Urinary bladder (tissue), 3 donors: ENCODE measurements at regions not wholly inside any gene's neighbourhood (a gene's known extent, or its start where the extent isn't known, plus 50 kb on each side); places are given as distances from the start of the nearest gene placed in this dataset.

ENCODE experiments used
- DNase-seq: peaks from one replicate; pipeline ENCODE4 v3.0.0-alpha.2; 2015; ENCODE audit errors: extremely low spot score
- H3K27ac ChIP-seq: one replicate; pipeline ENCODE4 v1.5.1; 2013; ENCODE audit warnings: low read depth, mild to moderate bottlenecking, moderate library complexity
- H3K36me3 ChIP-seq: one replicate; pipeline ENCODE4 v1.6.1; 2013; ENCODE audit warnings: mild to moderate bottlenecking, moderate library complexity; ENCODE audit not compliant: insufficient read depth
- H3K4me1 ChIP-seq: one replicate; pipeline ENCODE4 v1.6.1; 2013; ENCODE audit warnings: mild to moderate bottlenecking, moderate library complexity; ENCODE audit not compliant: insufficient read depth
- H3K4me3 ChIP-seq: one replicate; pipeline ENCODE4 v1.5.1; 2013; ENCODE audit warnings: low read depth, low read length
- WGBS: extraction: QIAGEN DNeasy Blood & Tissue Kit; methylation state at CpG from one replicate; pipeline ENCODE4 v1.1.7; 2013; 5-methylcytosine and 5-hydroxymethylcytosine counted together
- donor health status: healthy with polysubstance abuse.
- donor health status: healthy.

GRCh38 chr5:54700986-54701578 lies 183.5 kb downstream of the SNX18 start:
- no peak overlapping the region for H3K4me3 ChIP-seq
- 72% methylated on average over 5 of the region's 5 CpGs for WGBS
- H3K4me1 ChIP-seq = peaks cover 2% of the 10 kb centered on the region
- no peak for DNase-seq
- H3K36me3 ChIP-seq = no peaks in the 10 kb centered on the region
- H3K27ac ChIP-seq = no peak overlapping the region

- WGBS = 34% methylated on average over 4 of the region's 4 CpGs
- DNase-seq = peak; percentile 75
- Histone ChIP-seq H3K27ac (no peak overlapping the region), H3K4me3 (no peak overlapping the region), H3K4me1 (no peaks in the 10 kb centered on the region), H3K36me3 (no peaks in the 10 kb centered on the region)
These were observed 179.4 kb downstream of the SNX18 start for GRCh38 chr5:54696931-54697330.

DNA sequence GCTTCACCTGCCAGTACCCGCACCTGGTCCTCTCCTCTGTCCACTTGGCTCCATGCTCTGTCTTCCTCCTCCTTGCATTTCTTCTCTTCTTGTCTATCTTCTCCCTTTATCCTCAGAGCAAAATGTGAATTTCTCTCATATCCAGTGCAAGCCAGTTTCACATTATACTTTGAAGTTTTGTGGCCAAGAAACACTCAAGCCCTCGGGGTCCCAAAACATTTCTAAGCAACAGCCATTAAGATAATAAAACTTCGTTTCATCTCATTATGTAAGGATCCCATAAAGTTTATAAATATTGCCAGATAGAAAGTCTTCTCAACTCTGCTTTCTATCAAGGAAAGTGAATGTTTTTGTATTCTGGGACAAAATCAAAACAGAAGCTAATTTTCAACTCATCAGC lies 178.8 kb downstream of the SNX18 start:
- H3K4me3 ChIP-seq = no peak overlapping the region

GRCh38 chr5:54695198-54695966 lies 177.8 kb downstream of the SNX18 start:
- no peaks in the 10 kb centered on the region for H3K36me3 ChIP-seq
- H3K4me1 ChIP-seq = no peaks in the 10 kb centered on the region
- H3K27ac ChIP-seq = no peak overlapping the region
- 93% methylated on average over 5 of the region's 5 CpGs for WGBS
- no peak for DNase-seq
- no peak overlapping the region for H3K4me3 ChIP-seq

More for the DNA sequence above, 178.8 kb downstream of the SNX18 start:
- H3K4me1 ChIP-seq = no peaks in the 10 kb centered on the region
- 47% methylated on average over 3 of the region's 3 CpGs for WGBS
- DNase-seq = no peak
- H3K36me3 ChIP-seq = no peaks in the 10 kb centered on the region
- H3K27ac ChIP-seq = no peak overlapping the region

DNA sequence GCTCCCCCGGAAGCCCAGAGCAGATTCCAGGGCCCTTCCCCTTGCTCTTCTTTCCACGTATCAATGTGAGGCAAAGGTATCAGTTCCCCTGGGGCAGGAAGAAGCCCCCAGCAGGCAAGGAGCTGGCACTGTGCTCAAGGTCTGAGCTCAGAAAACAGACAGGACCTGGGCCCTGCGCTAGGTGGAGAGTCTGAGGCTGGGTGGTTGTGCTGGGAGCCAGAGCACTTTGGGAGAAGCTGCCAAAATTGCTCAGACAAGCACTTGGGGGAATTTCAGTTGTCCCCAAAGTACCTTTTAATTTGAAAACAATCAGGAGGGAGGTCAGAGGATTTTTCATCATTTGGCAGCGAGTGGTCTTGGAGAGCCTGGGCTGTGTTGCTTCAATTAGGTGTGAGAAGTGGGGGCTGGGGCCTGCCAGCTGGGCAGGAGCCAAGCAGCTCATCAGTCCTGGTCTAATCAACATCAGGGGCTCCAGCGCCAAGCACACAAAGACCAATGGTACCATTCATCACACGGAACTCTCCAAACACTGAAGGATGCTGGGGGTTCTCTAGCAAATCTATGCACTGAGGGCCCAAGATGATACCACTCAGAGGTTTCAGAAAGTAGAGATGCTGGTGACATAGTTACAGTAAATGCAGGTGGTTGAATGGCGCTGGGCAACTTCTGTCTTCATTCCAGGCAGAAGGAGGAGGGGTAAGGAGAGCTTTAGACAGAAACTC lies 176.5 kb downstream of the SNX18 start:
- H3K27ac ChIP-seq = no peak overlapping the region
- WGBS = 97% methylated on average over 7 of the region's 7 CpGs
- H3K4me1 ChIP-seq = no peaks in the 10 kb centered on the region
- DNase-seq = no peak
- no peaks in the 10 kb centered on the region for H3K36me3 ChIP-seq
- no peak overlapping the region for H3K4me3 ChIP-seq

DNA sequence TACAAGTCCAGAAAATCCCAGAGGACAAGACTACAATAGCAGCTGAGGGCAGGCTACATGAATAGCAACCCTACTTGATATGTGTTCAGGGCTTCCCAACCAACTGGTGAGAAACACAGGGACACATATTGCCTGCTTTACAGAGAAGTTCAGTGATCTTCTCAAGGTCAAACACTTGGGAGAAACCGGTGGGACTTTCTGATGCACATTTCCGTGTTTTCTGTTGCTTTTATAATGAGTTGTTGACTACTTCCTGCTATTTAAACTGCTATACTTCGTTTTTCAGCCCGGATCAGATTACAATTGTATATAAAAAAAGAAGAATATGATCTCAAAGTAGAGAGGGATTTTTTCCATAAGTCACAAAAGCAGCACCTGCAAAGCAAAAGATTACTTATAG lies 175.1 kb downstream of the SNX18 start:
- Histone ChIP-seq H3K4me3 (no peak overlapping the region), H3K27ac (no peak overlapping the region), H3K4me1 (no peaks in the 10 kb centered on the region), H3K36me3 (no peaks in the 10 kb centered on the region)
- DNase-seq = no peak
- 81% methylated on average over 4 of the region's 4 CpGs for WGBS

DNA sequence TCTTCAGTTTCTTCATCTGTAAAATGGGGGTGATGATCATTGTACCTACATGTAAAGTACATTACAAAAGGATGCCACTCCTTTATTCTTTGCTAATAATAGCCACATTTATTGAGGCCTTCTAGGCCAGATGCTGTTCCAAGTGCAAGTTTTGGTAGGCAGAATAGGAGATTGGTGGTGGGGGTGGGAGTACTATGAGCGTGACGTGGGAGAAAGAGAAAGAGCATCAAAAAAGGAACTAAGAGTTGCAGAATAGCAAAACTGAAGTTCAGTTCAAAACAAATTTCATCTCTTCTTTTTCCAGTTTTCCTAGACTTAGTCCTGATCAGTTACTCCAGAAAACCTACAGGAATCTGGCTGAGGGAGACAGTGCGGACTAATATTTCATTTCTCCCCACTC lies 174.1 kb downstream of the SNX18 start:
- no peaks in the 10 kb centered on the region for H3K36me3 ChIP-seq
- no peaks in the 10 kb centered on the region for H3K4me1 ChIP-seq
- H3K27ac ChIP-seq = no peak overlapping the region
- WGBS = 97% methylated on average over 3 of the region's 3 CpGs
- H3K4me3 ChIP-seq = no peak overlapping the region
- no peak for DNase-seq

DNA sequence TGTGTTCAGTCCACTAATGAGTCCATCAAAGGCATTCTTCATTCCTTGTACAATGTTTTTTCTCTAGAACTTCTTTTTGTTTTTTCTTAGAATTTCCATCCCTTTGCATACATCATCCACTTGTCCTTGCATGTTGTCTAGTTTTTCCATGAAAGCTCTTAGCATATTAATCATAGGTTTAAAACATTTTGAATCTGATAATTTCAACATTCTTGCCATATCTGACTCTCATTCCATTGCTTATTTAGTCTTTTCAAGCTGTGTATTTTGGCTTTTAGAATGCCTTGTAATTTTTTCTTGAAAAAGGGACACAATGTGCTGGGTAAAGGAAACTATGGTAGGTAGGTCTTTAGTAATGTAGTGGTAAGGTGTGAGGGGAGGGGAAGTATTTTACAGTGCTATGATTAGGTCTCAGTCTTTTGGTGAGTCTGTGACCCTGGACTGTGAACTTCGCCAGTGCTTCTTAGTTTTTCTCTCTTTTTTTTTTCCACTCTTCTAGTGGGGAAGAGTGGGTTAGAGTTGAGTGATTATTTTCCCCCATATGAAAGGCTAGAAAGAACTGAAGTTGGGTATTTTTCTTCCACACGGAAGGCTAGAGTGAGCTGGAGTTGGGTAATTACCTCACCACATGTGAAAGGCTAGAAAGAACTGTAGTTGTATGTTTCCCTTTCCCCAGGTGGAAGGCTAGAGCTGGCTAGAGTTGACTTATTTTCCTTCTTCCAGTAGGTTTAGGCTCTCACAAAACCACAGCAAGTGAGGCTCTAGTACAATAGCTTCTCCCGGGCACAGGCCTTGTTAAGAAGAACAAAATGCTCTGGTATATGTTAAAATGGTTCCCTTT lies 172.1 kb downstream of the SNX18 start:
- no peaks in the 10 kb centered on the region for H3K36me3 ChIP-seq
- 91% methylated on average over 3 of the region's 3 CpGs for WGBS
- no peak overlapping the region for H3K4me3 ChIP-seq
- no peaks in the 10 kb centered on the region for H3K4me1 ChIP-seq
- no peak for DNase-seq
- H3K27ac ChIP-seq = no peak overlapping the region

GRCh38 chr5:54680998-54681397 lies 163.4 kb downstream of the SNX18 start:
- Histone ChIP-seq H3K4me3 (no peak overlapping the region), H3K27ac (no peak overlapping the region), H3K4me1 (no peaks in the 10 kb centered on the region), H3K36me3 (no peaks in the 10 kb centered on the region)
- WGBS = 78% methylated on average over 5 of the region's 5 CpGs
- no peak for DNase-seq

DNA sequence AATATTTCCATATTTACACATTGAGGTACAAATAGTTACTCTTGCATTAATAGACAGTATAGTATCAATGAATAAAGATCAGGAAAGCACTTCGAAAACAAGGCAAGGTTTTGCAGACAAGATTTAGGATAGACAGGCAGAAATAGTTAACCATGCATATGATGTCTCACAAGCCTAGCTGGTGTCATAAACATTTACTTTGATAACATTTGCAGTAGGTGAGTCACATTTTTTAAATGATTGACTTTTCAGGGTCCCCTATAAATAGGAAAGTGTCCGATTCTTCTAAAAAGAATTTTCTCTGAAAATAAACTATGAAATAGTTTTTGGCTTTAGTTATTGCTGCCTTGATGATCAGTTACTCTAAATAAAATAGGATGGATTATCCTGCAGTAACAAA lies 162.1 kb downstream of the SNX18 start:
- H3K4me1 ChIP-seq = no peaks in the 10 kb centered on the region
- no peak for DNase-seq
- 76% methylated on average over 2 of the region's 2 CpGs for WGBS
- no peak overlapping the region for H3K27ac ChIP-seq
- no peak overlapping the region for H3K4me3 ChIP-seq
- no peaks in the 10 kb centered on the region for H3K36me3 ChIP-seq

DNA sequence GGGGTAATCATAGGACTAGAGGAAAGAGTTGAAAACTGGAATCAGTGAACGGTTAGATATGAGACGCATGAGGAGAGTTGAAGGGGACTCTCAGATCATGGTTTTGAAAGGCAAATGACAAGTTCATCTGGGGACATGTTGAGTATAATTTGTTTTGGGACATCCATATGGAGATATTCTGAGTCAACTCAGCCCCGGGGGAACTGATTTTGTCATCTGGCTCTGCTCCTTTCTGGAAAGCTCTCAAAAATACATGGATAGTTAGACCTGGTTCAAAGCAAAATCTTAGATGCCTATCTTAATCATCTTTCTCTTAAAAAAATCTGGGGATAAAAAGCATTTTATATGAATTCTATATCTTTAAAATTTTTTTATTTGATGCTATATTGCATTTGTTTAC lies 161.2 kb downstream of the SNX18 start:
- H3K27ac ChIP-seq = no peak overlapping the region
- no peaks in the 10 kb centered on the region for H3K36me3 ChIP-seq
- H3K4me3 ChIP-seq = no peak overlapping the region
- H3K4me1 ChIP-seq = no peaks in the 10 kb centered on the region
- no peak for DNase-seq
- 84% methylated on average over 3 of the region's 3 CpGs for WGBS

GRCh38 chr5:54676481-54677340 lies 159.2 kb downstream of the SNX18 start:
- WGBS = 72% methylated on average over 3 of the region's 3 CpGs
- Histone ChIP-seq H3K4me1 (no peaks in the 10 kb centered on the region), H3K27ac (no peak overlapping the region)

More at GRCh38 chr5:54676481-54677340, 159.2 kb downstream of the SNX18 start:
- H3K4me3 ChIP-seq = no peak overlapping the region
- no peak for DNase-seq
- H3K36me3 ChIP-seq = no peaks in the 10 kb centered on the region
